Ishikawa (cell line): ENCODE measurements at regions not wholly inside any gene's neighbourhood (a gene's known extent, or its start where the extent isn't known, plus 50 kb on each side); places are given as distances from the start of the nearest gene placed in this dataset.

Experiments
- CEBPB ChIP-seq: IDR thresholded peaks from 2 replicates; pipeline ENCODE4 v1.6.1; 2012
- CREB1 ChIP-seq: IDR thresholded peaks from 2 replicates; pipeline ENCODE4 v1.6.1; 2012; ENCODE audit warnings: low read depth
- EGR1 ChIP-seq: IDR thresholded peaks from 2 replicates; pipeline ENCODE4 v1.6.1; 2012
- EP300 ChIP-seq: IDR thresholded peaks from 2 replicates; pipeline ENCODE4 v1.6.1; 2012; ENCODE audit warnings: borderline replicate concordance
- FOXM1 ChIP-seq: IDR thresholded peaks from 2 replicates; pipeline ENCODE4 v1.6.1; 2012; ENCODE audit warnings: low read depth, borderline replicate concordance
- MAX ChIP-seq: IDR thresholded peaks from 2 replicates; pipeline ENCODE4 v1.6.1; 2012
- NFIC ChIP-seq: IDR thresholded peaks from 2 replicates; pipeline ENCODE4 v1.6.1; 2012
- RAD21 ChIP-seq: IDR thresholded peaks from 2 replicates; pipeline ENCODE4 v1.6.1; 2012; ENCODE audit warnings: low read depth
- TAF1 ChIP-seq: IDR thresholded peaks from 2 replicates; pipeline ENCODE4 v1.6.1; 2012; ENCODE audit warnings: low read depth, mild to moderate bottlenecking
- TCF12 ChIP-seq: IDR thresholded peaks from 2 replicates; pipeline ENCODE4 v1.6.1; 2012; ENCODE audit warnings: low read depth
- TEAD4 ChIP-seq: IDR thresholded peaks from 2 replicates; pipeline ENCODE4 v1.6.1; 2012
- USF1 ChIP-seq: IDR thresholded peaks from 2 replicates; pipeline ENCODE4 v1.6.1; 2012
- YY1 ChIP-seq: IDR thresholded peaks from 2 replicates; pipeline ENCODE4 v1.6.1; 2012; ENCODE audit warnings: low read depth
- ZBTB7A ChIP-seq: IDR thresholded peaks from 2 replicates; pipeline ENCODE4 v1.6.1; 2012; ENCODE audit warnings: low read depth
- TF ChIP-seq, protein P1 (sequence below): IDR thresholded peaks from 2 replicates; pipeline ENCODE4 v1.6.1; 2012; ENCODE audit warnings: low read depth, mild to moderate bottlenecking

DNA sequence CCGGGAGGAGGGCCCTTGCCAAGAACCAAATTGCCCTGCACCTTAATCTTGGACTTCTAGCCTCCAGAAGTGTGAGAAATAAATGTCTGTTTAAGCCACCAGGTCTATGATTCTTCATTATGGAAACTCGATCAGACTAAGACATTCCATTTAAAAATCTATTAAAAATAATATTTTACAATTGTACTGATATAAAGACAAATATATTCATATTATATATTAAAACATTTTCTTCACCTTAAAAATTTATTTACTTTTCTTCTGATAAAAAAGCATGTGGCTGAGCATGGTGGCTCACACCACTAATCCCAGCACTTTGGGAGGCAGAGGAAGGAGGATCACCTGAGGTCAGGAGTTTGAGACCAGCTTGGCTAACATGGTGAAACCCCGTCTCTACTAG is 72.4 kb upstream of the CHST15 start:
- no peak for TF ChIP-seq EP300
- TF ChIP-seq RAD21, result no peak
- TF ChIP-seq, protein P1, sequence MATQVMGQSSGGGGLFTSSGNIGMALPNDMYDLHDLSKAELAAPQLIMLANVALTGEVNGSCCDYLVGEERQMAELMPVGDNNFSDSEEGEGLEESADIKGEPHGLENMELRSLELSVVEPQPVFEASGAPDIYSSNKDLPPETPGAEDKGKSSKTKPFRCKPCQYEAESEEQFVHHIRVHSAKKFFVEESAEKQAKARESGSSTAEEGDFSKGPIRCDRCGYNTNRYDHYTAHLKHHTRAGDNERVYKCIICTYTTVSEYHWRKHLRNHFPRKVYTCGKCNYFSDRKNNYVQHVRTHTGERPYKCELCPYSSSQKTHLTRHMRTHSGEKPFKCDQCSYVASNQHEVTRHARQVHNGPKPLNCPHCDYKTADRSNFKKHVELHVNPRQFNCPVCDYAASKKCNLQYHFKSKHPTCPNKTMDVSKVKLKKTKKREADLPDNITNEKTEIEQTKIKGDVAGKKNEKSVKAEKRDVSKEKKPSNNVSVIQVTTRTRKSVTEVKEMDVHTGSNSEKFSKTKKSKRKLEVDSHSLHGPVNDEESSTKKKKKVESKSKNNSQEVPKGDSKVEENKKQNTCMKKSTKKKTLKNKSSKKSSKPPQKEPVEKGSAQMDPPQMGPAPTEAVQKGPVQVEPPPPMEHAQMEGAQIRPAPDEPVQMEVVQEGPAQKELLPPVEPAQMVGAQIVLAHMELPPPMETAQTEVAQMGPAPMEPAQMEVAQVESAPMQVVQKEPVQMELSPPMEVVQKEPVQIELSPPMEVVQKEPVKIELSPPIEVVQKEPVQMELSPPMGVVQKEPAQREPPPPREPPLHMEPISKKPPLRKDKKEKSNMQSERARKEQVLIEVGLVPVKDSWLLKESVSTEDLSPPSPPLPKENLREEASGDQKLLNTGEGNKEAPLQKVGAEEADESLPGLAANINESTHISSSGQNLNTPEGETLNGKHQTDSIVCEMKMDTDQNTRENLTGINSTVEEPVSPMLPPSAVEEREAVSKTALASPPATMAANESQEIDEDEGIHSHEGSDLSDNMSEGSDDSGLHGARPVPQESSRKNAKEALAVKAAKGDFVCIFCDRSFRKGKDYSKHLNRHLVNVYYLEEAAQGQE, result no peak
- no peak for TF ChIP-seq FOXM1
- no peak for TF ChIP-seq MAX
- TF ChIP-seq TCF12, result no peak
- TF ChIP-seq EGR1, result no peak
- TF ChIP-seq TEAD4, result no peak
- TF ChIP-seq NFIC, result no peak
- TF ChIP-seq ZBTB7A, result no peak
- TF ChIP-seq CEBPB, result no peak
- TF ChIP-seq YY1, result no peak
- TF ChIP-seq TAF1, result no peak
- no peak for TF ChIP-seq USF1
- no peak for TF ChIP-seq CREB1

DNA sequence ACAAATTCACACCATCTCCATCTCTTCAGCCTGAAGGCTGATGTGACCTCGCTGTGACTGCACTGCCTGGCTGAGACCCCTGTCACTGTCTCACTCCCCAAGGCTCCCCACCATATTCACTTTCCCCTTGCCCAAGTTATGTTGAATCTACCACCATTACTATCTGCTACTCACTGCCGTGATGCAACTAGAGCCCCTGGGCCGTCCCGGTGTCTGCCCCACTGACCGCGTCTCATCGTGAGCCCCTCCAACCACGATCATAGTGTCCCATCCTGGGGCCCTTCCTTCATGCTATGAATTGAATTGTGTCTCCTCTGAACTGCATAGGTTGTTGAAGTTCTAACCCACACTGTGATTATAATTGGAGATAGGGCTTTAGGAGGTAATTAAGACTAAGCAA is 71.9 kb upstream of the CHST15 start:
- TF ChIP-seq CREB1 (no peak), TEAD4 (no peak), USF1 (no peak), EP300 (no peak), TAF1 (no peak), CEBPB (no peak), TCF12 (no peak)

GRCh38 chr10:124164264-124164663 is 70.9 kb upstream of the CHST15 start:
- TF ChIP-seq EGR1 (no peak), FOXM1 (no peak), EP300 (no peak), CEBPB (no peak), RAD21 (no peak), TAF1 (no peak), TCF12 (no peak), TEAD4 (no peak), USF1 (no peak), CREB1 (no peak), NFIC (no peak), MAX (no peak)
- TF ChIP-seq, protein P1, result no peak

- no peak for TF ChIP-seq TEAD4
- TF ChIP-seq, protein P1, result no peak
- no peak for TF ChIP-seq TAF1
- TF ChIP-seq EP300, result no peak
- TF ChIP-seq USF1, result no peak
- TF ChIP-seq ZBTB7A, result no peak
- no peak for TF ChIP-seq CREB1
- TF ChIP-seq FOXM1, result no peak
- no peak for TF ChIP-seq NFIC
- TF ChIP-seq TCF12, result no peak
- TF ChIP-seq EGR1, result no peak
Observed at GRCh38 chr10:124162774-124163354, 69.5 kb upstream of the CHST15 start.
